ENCODE measurements at regions not wholly inside any gene's neighbourhood (a gene's known extent, or its start where the extent isn't known, plus 50 kb on each side); places are given as distances from the start of the nearest gene placed in this dataset.

- H3K36me3 ChIP-seq (ENCODE audit: insufficient read depth, low read length) = no peaks in the 10 kb centered on the region
- no peak overlapping the region for H3K4me2 ChIP-seq (ENCODE audit: low read length)
- H3K4me3 ChIP-seq (ENCODE audit: low read length) = no peak overlapping the region
- H3K9me3 ChIP-seq (replicated peaks; ENCODE audit: low read length) = peaks cover 8% of the 10 kb centered on the region
- peaks cover 25% of the 10 kb centered on the region for H3K4me1 ChIP-seq (ENCODE audit: control insufficient read depth, insufficient read depth, low read length)
- no peaks in the 10 kb centered on the region for H3K27me3 ChIP-seq (ENCODE audit: control insufficient read depth, insufficient read depth, low read length)
- no peak overlapping the region for H3K9ac ChIP-seq (ENCODE audit: low read depth, low read length)
Measured at GRCh38 chr3:101063401-101063800, 70.2 kb upstream of the ABI3BP start.

GRCh38 chr3:101061312-101061711 is 68.1 kb upstream of the ABI3BP start:
- H3K36me3 ChIP-seq (ENCODE audit: insufficient read depth, low read length) = no peaks in the 10 kb centered on the region
- peaks cover 8% of the 10 kb centered on the region for H3K9me3 ChIP-seq (replicated peaks; ENCODE audit: low read length)
- no peak overlapping the region for H3K4me2 ChIP-seq (ENCODE audit: low read length)
- no peaks in the 10 kb centered on the region for H3K27me3 ChIP-seq (ENCODE audit: control insufficient read depth, insufficient read depth, low read length)
- H3K4me3 ChIP-seq (ENCODE audit: low read length) = no peak overlapping the region
- peaks cover 16% of the 10 kb centered on the region for H3K4me1 ChIP-seq (ENCODE audit: control insufficient read depth, insufficient read depth, low read length)
- H3K9ac ChIP-seq (ENCODE audit: low read depth, low read length) = no peak overlapping the region

GRCh38 chr3:101050866-101051265 is 57.6 kb upstream of the ABI3BP start:
- Histone ChIP-seq H3K4me3 (ENCODE audit: low read length) (no peak overlapping the region), H3K9me3 (replicated peaks; ENCODE audit: low read length) (no peaks in the 10 kb centered on the region), H3K4me2 (ENCODE audit: low read length) (no peak overlapping the region), H3K9ac (ENCODE audit: low read depth, low read length) (no peak overlapping the region), H3K4me1 (ENCODE audit: control insufficient read depth, insufficient read depth, low read length) (peaks cover 9% of the 10 kb centered on the region), H3K27me3 (ENCODE audit: control insufficient read depth, insufficient read depth, low read length) (no peaks in the 10 kb centered on the region), H3K36me3 (ENCODE audit: insufficient read depth, low read length) (no peaks in the 10 kb centered on the region)

GRCh38 chr3:101050046-101050445 is 56.8 kb upstream of the ABI3BP start:
- H3K9me3 ChIP-seq (replicated peaks; ENCODE audit: low read length) = no peaks in the 10 kb centered on the region

GRCh38 chr3:101049532-101049931 is 56.3 kb upstream of the ABI3BP start:
- Histone ChIP-seq H3K27me3 (ENCODE audit: control insufficient read depth, insufficient read depth, low read length) (no peaks in the 10 kb centered on the region), H3K36me3 (ENCODE audit: insufficient read depth, low read length) (no peaks in the 10 kb centered on the region)

More at GRCh38 chr3:101050046-101050445, 56.8 kb upstream of the ABI3BP start:
- no peaks in the 10 kb centered on the region for H3K36me3 ChIP-seq (ENCODE audit: insufficient read depth, low read length)
- peaks cover 9% of the 10 kb centered on the region for H3K4me1 ChIP-seq (ENCODE audit: control insufficient read depth, insufficient read depth, low read length)
- H3K27me3 ChIP-seq (ENCODE audit: control insufficient read depth, insufficient read depth, low read length) = no peaks in the 10 kb centered on the region
- no peak overlapping the region for H3K9ac ChIP-seq (ENCODE audit: low read depth, low read length)
- no peak overlapping the region for H3K4me2 ChIP-seq (ENCODE audit: low read length)
- H3K4me3 ChIP-seq (ENCODE audit: low read length) = no peak overlapping the region

GRCh38 chr3:101043687-101044078 is 50.5 kb upstream of the ABI3BP start:
- Histone ChIP-seq H3K36me3 (ENCODE audit: insufficient read depth, low read length) (no peaks in the 10 kb centered on the region), H3K4me1 (ENCODE audit: control insufficient read depth, insufficient read depth, low read length) (peaks cover 30% of the 10 kb centered on the region), H3K27me3 (ENCODE audit: control insufficient read depth, insufficient read depth, low read length) (no peaks in the 10 kb centered on the region), H3K4me2 (ENCODE audit: low read length) (peak overlapping the region; percentile 42), H3K9ac (ENCODE audit: low read depth, low read length) (peak overlapping the region; percentile 51), H3K4me3 (ENCODE audit: low read length) (no peak overlapping the region), H3K9me3 (replicated peaks; ENCODE audit: low read length) (no peaks in the 10 kb centered on the region)

More at GRCh38 chr3:101049532-101049931, 56.3 kb upstream of the ABI3BP start:
- Histone ChIP-seq H3K4me3 (ENCODE audit: low read length) (no peak overlapping the region), H3K9me3 (replicated peaks; ENCODE audit: low read length) (no peaks in the 10 kb centered on the region), H3K9ac (ENCODE audit: low read depth, low read length) (no peak overlapping the region), H3K4me2 (ENCODE audit: low read length) (no peak overlapping the region), H3K4me1 (ENCODE audit: control insufficient read depth, insufficient read depth, low read length) (peaks cover 9% of the 10 kb centered on the region)

GRCh38 chr3:101042996-101043686 is 49.9 kb upstream of the ABI3BP start:
- H3K4me2 ChIP-seq (ENCODE audit: low read length) = peak overlapping the region; percentile 42
- no peaks in the 10 kb centered on the region for H3K36me3 ChIP-seq (ENCODE audit: insufficient read depth, low read length)
- H3K27me3 ChIP-seq (ENCODE audit: control insufficient read depth, insufficient read depth, low read length) = no peaks in the 10 kb centered on the region
- peak overlapping the region; percentile 51 for H3K9ac ChIP-seq (ENCODE audit: low read depth, low read length)
- H3K4me1 ChIP-seq (ENCODE audit: control insufficient read depth, insufficient read depth, low read length) = peaks cover 33% of the 10 kb centered on the region
- no peaks in the 10 kb centered on the region for H3K9me3 ChIP-seq (replicated peaks; ENCODE audit: low read length)
- H3K4me3 ChIP-seq (ENCODE audit: low read length) = no peak overlapping the region

Data from skeletal muscle satellite cell (primary cell).